H9 (cell line): ENCODE measurements at regions not wholly inside any gene's neighbourhood (a gene's known extent, or its start where the extent isn't known, plus 50 kb on each side); places are given as distances from the start of the nearest gene placed in this dataset.

Experiments used
- DNase-seq: peaks from one replicate; pipeline ENCODE4 v3.0.0-alpha.2; 2017
- H2AFZ ChIP-seq: one replicate; pipeline ENCODE4 v1.6.1; 2013; ENCODE audit warnings: mild to moderate bottlenecking, low read length, control low read depth, moderate library complexity
- H2AK5ac ChIP-seq: 2 replicates; pipeline ENCODE4 v1.6.1; 2013; ENCODE audit warnings: low read length, control low read depth, mixed read lengths; ENCODE audit not compliant: insufficient read length
- H2BK120ac ChIP-seq: one replicate; pipeline ENCODE4 v1.6.1; 2013; ENCODE audit warnings: low read depth, mild to moderate bottlenecking, low read length, control low read depth, inconsistent platforms; ENCODE audit not compliant: poor library complexity, severe bottlenecking
- H2BK12ac ChIP-seq: 2 replicates; pipeline ENCODE4 v1.6.1; 2013; ENCODE audit warnings: low read length, control low read depth, mixed read lengths, low read depth; ENCODE audit not compliant: insufficient read length
- H2BK15ac ChIP-seq: 2 replicates; pipeline ENCODE4 v1.6.1; 2013; ENCODE audit warnings: low read depth, low read length, control low read depth
- H2BK20ac ChIP-seq: one replicate; pipeline ENCODE4 v1.6.1; 2013; ENCODE audit warnings: low read depth, mild to moderate bottlenecking, low read length, control low read depth, inconsistent platforms; ENCODE audit not compliant: poor library complexity, severe bottlenecking
- H2BK5ac ChIP-seq: 2 replicates; pipeline ENCODE4 v1.6.1; 2013; ENCODE audit warnings: low read length, control low read depth, mixed read lengths; ENCODE audit not compliant: insufficient read length
- H3K14ac ChIP-seq: 2 replicates; pipeline ENCODE4 v1.6.1; 2013; ENCODE audit warnings: low read length, control low read depth; ENCODE audit not compliant: insufficient read depth
- H3K18ac ChIP-seq: 2 replicates; pipeline ENCODE4 v1.6.1; 2013; ENCODE audit warnings: low read depth, mild to moderate bottlenecking, mixed read lengths, low read length, control low read depth; ENCODE audit not compliant: insufficient read length
- H3K23ac ChIP-seq: 2 replicates; pipeline ENCODE4 v1.6.1; 2013; ENCODE audit warnings: low read length, control low read depth, mixed read lengths, low read depth; ENCODE audit not compliant: insufficient read length
- H3K23me2 ChIP-seq: 2 replicates; pipeline ENCODE4 v1.6.1; 2013; ENCODE audit warnings: low read depth, mild to moderate bottlenecking, mixed read lengths, low read length, control low read depth; ENCODE audit not compliant: insufficient read length, poor library complexity, severe bottlenecking
- H3K27ac ChIP-seq: 2 replicates; pipeline ENCODE4 v1.5.1; 2013; ENCODE audit warnings: low read length, control low read depth, mixed read lengths, low read depth; ENCODE audit not compliant: insufficient read length
- H3K27me3 ChIP-seq: 2 replicates; pipeline ENCODE4 v1.6.1; 2013; ENCODE audit warnings: low read length, control low read depth, inconsistent platforms; ENCODE audit not compliant: insufficient read depth
- H3K4ac ChIP-seq: 2 replicates; pipeline ENCODE4 v1.6.1; 2013; ENCODE audit warnings: low read depth, mild to moderate bottlenecking, control low read depth, inconsistent platforms, low read length, moderate library complexity
- H3K4me1 ChIP-seq: 2 replicates; pipeline ENCODE4 v1.6.1; 2013; ENCODE audit warnings: low read length, control low read depth, inconsistent platforms; ENCODE audit not compliant: insufficient read depth
- H3K4me2 ChIP-seq: 2 replicates; pipeline ENCODE4 v1.6.1; 2013; ENCODE audit warnings: low read length, control low read depth, mixed read lengths; ENCODE audit not compliant: insufficient read length, insufficient read depth
- H3K56ac ChIP-seq: 2 replicates; pipeline ENCODE4 v1.6.1; 2013; ENCODE audit warnings: low read depth, mild to moderate bottlenecking, mixed read lengths, low read length, control low read depth; ENCODE audit not compliant: insufficient read length
- H3K79me1 ChIP-seq: 2 replicates; pipeline ENCODE4 v1.6.1; 2013; ENCODE audit warnings: low read depth, mild to moderate bottlenecking, moderate library complexity, low read length, control low read depth, inconsistent platforms; ENCODE audit not compliant: insufficient read depth, poor library complexity, severe bottlenecking
- H3K79me2 ChIP-seq: 2 replicates; pipeline ENCODE4 v1.6.1; 2013; ENCODE audit warnings: low read length, control low read depth, inconsistent platforms; ENCODE audit not compliant: insufficient read depth
- H3K9ac ChIP-seq: 2 replicates; pipeline ENCODE4 v1.6.1; 2013; ENCODE audit warnings: low read length, control low read depth, mixed read lengths; ENCODE audit not compliant: insufficient read length; ENCODE audit errors: extremely low read depth
- H3K9me3 ChIP-seq: one replicate; pipeline ENCODE4 v1.6.1; 2013; ENCODE audit warnings: low read depth, low read length, inconsistent platforms; ENCODE audit not compliant: control insufficient read depth
- H3T11ph ChIP-seq: one replicate; pipeline ENCODE4 v1.6.1; 2013; ENCODE audit warnings: mild to moderate bottlenecking, low read length, control low read depth, inconsistent platforms
- H4K20me1 ChIP-seq: one replicate; pipeline ENCODE4 v1.6.1; 2013; ENCODE audit not compliant: control insufficient read depth, insufficient read length, insufficient read depth
- H4K5ac ChIP-seq: 2 replicates; pipeline ENCODE4 v1.6.1; 2013; ENCODE audit warnings: low read depth, mild to moderate bottlenecking, mixed read lengths, low read length, control low read depth; ENCODE audit not compliant: insufficient read length
- H4K8ac ChIP-seq: replicated peaks from 2 replicates; pipeline ENCODE4 v1.6.1; 2013; ENCODE audit warnings: low read length, control low read depth, mixed read lengths, low read depth; ENCODE audit not compliant: insufficient read length
- H4K91ac ChIP-seq: 2 replicates; pipeline ENCODE4 v1.6.1; 2013; ENCODE audit warnings: low read depth, mild to moderate bottlenecking, moderate library complexity, mixed read lengths, low read length, control low read depth; ENCODE audit not compliant: insufficient read length
- H3K27ac Mint-ChIP-seq, 3 experiments: 2 replicates in 2 of 3; 3 replicates in 1 of 3; pipeline ENCODE4 v1.8.0; 2020 to 2021; ENCODE audit warnings: mixed read lengths in 3 of 3, mild to moderate bottlenecking in 1 of 3, moderate library complexity in 1 of 3
- H3K27me3 Mint-ChIP-seq: 2 replicates; pipeline ENCODE4 v1.8.0; 2021; ENCODE audit warnings: low read depth, mild to moderate bottlenecking, moderate library complexity, mixed read lengths
- H3K36me3 Mint-ChIP-seq, 3 experiments: 2 replicates in 2 of 3; 3 replicates in 1 of 3; pipeline ENCODE4 v1.8.0; 2020 to 2021; ENCODE audit warnings: low read depth in 3 of 3, mixed read lengths in 3 of 3; ENCODE audit not compliant: insufficient read depth in 1 of 3
- H3K4me1 Mint-ChIP-seq, 2 experiments: 2 replicates each; pipeline ENCODE4 v1.8.0; 2020; ENCODE audit warnings: mixed read lengths in 2 of 2
- H3K4me3 Mint-ChIP-seq, 2 experiments: 2 replicates in 1 of 2; 3 replicates in 1 of 2; pipeline ENCODE4 v1.8.0; 2020 to 2021; ENCODE audit warnings: mild to moderate bottlenecking in 2 of 2, mixed read lengths in 2 of 2, moderate library complexity in 1 of 2
- H3K9me3 Mint-ChIP-seq, 2 experiments: 2 replicates in 1 of 2; 3 replicates in 1 of 2; pipeline ENCODE4 v1.8.0; 2020; ENCODE audit warnings: mild to moderate bottlenecking in 2 of 2, mixed read lengths in 2 of 2, moderate library complexity in 1 of 2
- WGBS: extraction: QIAGEN DNeasy Blood & Tissue Kit; methylation state at CpG from one replicate; pipeline ENCODE4 v1.1.7; 2013; ENCODE audit warnings: missing lambda C conversion rate, low lambda C conversion rate, mixed read lengths; ENCODE audit not compliant: insufficient read length; ENCODE audit errors: extremely low coverage; 5-methylcytosine and 5-hydroxymethylcytosine counted together
- TF ChIP-seq, protein P1 (sequence below): fragments of 200-600 bp; sonication (generic); conservative IDR thresholded peaks from 3 replicates; pipeline ENCODE4 v1.8.0; 2021; ENCODE audit warnings: antibody characterized with exemption, mild to moderate bottlenecking

DNA sequence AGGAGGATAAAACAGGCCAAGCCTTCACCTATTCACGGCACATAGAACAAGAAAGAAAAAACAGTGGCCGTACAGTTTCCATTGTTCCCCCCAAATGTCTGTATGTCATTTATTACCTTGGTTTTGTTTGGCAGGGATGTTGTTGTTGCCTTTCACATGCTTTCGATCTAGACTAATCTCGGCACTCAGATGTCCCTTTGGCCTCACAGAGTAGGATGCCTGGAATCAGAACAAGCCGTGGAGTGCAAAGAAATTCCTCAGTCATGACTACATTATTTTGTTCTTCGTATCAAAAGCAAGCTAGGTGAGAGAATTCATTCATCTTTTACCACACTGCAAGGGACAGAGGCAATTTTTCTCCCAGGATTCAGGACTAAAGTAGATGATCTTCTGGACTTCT lies 106.9 kb downstream of the SMIM20 start:
- Histone ChIP-seq H3K27ac (no peak overlapping the region), H4K5ac (no peak overlapping the region), H2AFZ (no peak overlapping the region), H4K8ac (no peak overlapping the region), H3K23me2 (no peaks in the 10 kb centered on the region), H3T11ph (no peak overlapping the region), H3K18ac (no peak overlapping the region), H3K79me1 (no peaks in the 10 kb centered on the region), H2BK15ac (no peak overlapping the region), H4K20me1 (no peaks in the 10 kb centered on the region), H2BK120ac (no peak overlapping the region), H4K91ac (no peak overlapping the region), H3K4ac (no peak overlapping the region), H3K9me3 (no peaks in the 10 kb centered on the region), H3K27me3 (no peaks in the 10 kb centered on the region), H2BK20ac (no peak overlapping the region), H2BK12ac (no peak overlapping the region), H3K9ac (no peak overlapping the region), H2BK5ac (no peak overlapping the region), H3K4me2 (no peak overlapping the region), H3K79me2 (no peaks in the 10 kb centered on the region), H3K14ac (no peak overlapping the region), H3K4me1 (no peaks in the 10 kb centered on the region), H2AK5ac (no peak overlapping the region), H3K56ac (no peak overlapping the region), H3K23ac (no peak overlapping the region)
- DNase-seq: no peak
- Mint-ChIP-seq H3K4me1 (peaks cover 7 to 17% of the 10 kb centered on the region in 2 experiments), H3K27me3 (peaks cover 2% of the 10 kb centered on the region; the same call in 1 of the 2 replicates), H3K9me3 (peaks cover 0 to 2% of the 10 kb centered on the region in 2 experiments; a peak in 2 of 5 replicates), H3K36me3 (no peaks in the 10 kb centered on the region), H3K4me3 (no peak overlapping the region), H3K27ac (no peak overlapping the region)
- no CpG with 5 or more reads among the region's 6 CpGs for WGBS
- TF ChIP-seq, protein P1, sequence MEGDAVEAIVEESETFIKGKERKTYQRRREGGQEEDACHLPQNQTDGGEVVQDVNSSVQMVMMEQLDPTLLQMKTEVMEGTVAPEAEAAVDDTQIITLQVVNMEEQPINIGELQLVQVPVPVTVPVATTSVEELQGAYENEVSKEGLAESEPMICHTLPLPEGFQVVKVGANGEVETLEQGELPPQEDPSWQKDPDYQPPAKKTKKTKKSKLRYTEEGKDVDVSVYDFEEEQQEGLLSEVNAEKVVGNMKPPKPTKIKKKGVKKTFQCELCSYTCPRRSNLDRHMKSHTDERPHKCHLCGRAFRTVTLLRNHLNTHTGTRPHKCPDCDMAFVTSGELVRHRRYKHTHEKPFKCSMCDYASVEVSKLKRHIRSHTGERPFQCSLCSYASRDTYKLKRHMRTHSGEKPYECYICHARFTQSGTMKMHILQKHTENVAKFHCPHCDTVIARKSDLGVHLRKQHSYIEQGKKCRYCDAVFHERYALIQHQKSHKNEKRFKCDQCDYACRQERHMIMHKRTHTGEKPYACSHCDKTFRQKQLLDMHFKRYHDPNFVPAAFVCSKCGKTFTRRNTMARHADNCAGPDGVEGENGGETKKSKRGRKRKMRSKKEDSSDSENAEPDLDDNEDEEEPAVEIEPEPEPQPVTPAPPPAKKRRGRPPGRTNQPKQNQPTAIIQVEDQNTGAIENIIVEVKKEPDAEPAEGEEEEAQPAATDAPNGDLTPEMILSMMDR: no peak
